Spleen (tissue), 7 donors: ENCODE measurements at regions not wholly inside any gene's neighbourhood (a gene's known extent, or its start where the extent isn't known, plus 50 kb on each side); places are given as distances from the start of the nearest gene placed in this dataset.

Experiments
- CTCF ChIP-seq, 11 experiments: fragments of 200-600 bp in 7 of 11; fragments of 450-650 bp in 4 of 11; sonication (generic) in 4 of 11; IDR thresholded peaks in 8 of 11; conservative IDR thresholded peaks in 3 of 11; 1 replicate in 7 of 11; 2 replicates in 4 of 11; pipeline versions ENCODE4 v1.4.0 to v1.8.0; 2016 to 2021; ENCODE audit warnings: antibody characterized with exemption in 11 of 11, inconsistent platforms in 4 of 11, mild to moderate bottlenecking in 1 of 11
- POLR2A ChIP-seq, 3 donors: fragments of 450-650 bp; IDR thresholded peaks; one replicate each; pipeline ENCODE4 v1.5.1; 2017; ENCODE audit warnings: antibody characterized with exemption in 3 of 3, mild to moderate bottlenecking in 1 of 3
- POLR2AphosphoS5 ChIP-seq, 3 donors: sonication (generic); formaldehyde crosslinking; IDR thresholded peaks; one replicate each; pipeline ENCODE4 v1.5.1; 2017; ENCODE audit warnings: antibody characterized with exemption in 3 of 3
- donor health status: DM: no; HTN: no; CAD: no; lungs with moderate emphysema.
- donor health status: DM: no; HTN: no; CAD: no.
- donor health status: DM: no; HTN: no; CAD: no.

DNA sequence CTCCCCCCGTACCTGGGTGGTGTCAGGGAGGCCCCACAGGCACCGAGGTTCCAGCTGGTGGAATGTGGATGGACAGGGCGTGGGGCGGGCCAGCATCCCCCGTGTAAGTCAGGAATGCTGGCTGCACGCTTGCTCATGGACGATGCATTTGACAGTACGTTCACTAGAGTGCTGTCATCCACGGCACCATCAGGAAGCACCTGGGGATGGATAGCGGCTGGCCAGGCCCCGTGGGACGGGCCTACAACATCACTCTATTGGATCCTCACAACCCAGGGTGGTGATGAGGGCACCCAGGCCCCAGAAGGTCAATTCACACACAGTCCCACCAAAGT is 63.6 kb downstream of the INSIG1 start:
- TF ChIP-seq CTCF (IDR thresholded peaks at IDR 0.05 in 8 of 11, conservative IDR thresholded peaks at IDR 0.05 in 3 of 11) (no peak), POLR2A (IDR thresholded peaks at IDR 0.05) (no peak), POLR2AphosphoS5 (IDR thresholded peaks at IDR 0.05) (no peak)
